LoVo (cell line): ENCODE measurements at regions not wholly inside any gene's neighbourhood (a gene's known extent, or its start where the extent isn't known, plus 50 kb on each side); places are given as distances from the start of the nearest gene placed in this dataset.
"Not testable (repeated sequence)": the region's sequence is repeated elsewhere in the genome, so short reads cannot be mapped to it uniquely, and the experiment has no call there.

ENCODE experiments used
- DNase-seq: peaks from one replicate; pipeline ENCODE4 v3.0.0-alpha.2; 2016; ENCODE audit warnings: low spot score

DNA sequence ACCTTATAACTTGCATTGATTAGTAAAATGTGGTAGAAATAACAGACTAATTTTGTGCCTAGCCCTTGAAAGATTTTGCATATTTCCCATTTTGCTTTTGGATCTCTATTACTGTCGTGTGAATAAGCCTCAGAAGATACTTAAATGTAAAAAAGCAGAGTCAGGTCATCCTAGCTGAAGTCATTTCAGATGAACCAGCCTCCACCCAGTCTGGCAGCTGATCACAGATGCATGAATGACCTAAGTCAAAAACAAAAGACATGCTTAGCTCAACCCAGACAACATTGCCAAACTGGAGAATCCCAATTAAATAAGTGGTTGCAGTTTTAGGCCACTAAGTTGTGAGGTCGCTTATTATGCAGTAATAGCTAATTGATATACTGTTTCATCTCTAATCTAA is 349.9 kb downstream of the C12orf50 start:
- no peak for DNase-seq

DNA sequence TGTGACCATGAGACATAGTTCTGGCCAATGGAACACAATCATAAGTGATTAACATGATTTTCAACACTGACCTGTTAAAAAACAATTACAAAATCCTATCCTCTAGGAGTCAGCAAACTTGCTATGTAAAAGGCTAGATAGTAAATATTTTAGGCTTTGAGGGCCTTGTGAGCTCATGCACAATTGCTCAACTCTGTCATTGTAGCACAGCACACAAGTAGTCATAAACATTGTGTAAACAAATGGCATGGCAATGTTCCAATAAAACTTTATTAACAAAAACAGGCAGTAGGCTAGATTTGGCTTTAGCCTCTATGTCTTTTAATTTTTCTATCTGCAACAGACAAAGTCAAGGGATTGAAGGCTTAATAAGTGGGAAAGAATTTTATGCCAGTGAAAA is 350.7 kb downstream of the C12orf50 start:
- no peak for DNase-seq

DNA sequence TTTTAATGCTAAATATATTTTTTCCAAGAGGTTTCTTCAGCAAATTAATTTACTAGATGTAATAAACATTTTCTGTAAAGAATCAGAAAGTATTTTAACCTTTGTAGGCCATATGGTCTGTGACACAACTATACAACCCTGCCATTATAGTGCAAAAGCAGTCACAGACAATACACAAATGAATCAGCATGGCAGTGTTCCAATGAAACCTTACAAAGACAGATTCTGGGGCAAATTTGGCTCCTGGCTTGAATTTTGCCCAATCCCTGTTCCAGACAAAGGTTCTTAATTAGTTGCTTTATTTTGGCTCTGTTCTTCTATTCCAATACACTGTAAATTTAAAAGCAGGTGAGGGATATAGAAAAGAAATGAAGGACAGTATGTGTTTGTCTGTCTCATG is 352.5 kb downstream of the C12orf50 start:
- DNase-seq: no peak

DNA sequence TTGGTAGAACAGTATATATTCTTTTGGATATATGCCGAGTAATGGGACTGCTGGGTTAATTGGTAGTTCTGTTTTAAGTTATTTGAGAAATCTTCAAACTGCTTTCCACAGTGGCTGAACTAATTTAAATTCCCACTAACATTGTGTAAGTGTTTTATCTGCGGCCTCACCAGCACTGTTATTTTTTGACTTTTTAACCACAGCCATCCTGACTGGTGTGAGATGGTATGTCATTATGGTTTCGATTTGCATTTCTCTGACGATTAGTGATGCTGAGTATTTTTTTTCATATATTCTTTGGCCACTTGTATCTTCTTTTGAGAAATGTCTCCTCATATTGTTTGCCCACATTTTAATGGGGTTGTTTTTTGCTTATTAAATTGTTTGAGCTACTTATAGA is 357.4 kb downstream of the C12orf50 start:
- DNase-seq: no peak

GRCh38 chr12:87670448-87670847 is 358.8 kb downstream of the C12orf50 start:
- DNase-seq: no peak

DNA sequence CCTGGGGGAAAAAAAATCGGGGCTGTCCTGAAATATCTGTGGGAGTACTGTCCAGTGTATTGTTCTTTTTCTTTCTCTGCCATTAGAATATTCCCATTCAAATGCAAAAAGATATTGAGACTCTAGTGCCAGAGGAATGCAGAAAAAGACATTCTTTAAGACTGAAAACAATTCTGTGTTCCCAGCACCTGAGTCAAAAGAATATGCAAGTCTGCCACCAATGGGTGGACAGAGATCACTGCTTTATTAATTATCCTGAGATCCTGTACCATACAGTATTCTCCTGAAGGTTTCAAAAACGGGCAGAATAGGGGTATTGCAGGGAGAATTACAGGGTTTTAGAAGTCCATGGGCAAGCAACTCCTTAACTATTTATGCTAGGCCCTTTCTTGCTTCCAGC is 361.8 kb downstream of the C12orf50 start:
- peak; percentile 29 for DNase-seq

DNA sequence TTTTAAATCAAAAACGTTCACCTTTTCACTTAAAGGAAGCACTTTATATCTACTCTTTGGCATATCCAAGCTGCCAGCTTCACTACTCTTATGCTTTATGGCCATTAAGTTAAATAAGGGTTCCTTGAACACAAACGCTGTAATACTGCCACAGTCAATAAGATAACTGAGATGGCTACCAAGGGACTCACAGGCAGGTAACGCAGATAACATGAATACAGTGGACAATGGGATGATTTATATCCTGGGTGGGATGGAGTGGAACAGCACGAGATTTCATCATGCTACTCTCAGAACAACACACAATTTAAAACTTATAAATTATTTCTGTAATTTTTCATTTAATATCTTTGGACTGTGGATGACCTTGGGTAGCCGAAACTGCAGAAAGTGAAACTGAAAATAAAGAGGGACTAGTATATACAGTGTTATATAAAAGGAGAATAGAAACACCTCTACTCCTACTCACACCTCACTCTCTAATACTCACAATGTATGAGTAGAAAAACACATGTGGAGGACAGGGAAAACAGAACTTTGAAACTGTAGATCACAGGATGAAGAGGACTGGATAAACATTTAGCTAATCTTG is 367.3 kb downstream of the C12orf50 start:
- peak; percentile 36 for DNase-seq

DNA sequence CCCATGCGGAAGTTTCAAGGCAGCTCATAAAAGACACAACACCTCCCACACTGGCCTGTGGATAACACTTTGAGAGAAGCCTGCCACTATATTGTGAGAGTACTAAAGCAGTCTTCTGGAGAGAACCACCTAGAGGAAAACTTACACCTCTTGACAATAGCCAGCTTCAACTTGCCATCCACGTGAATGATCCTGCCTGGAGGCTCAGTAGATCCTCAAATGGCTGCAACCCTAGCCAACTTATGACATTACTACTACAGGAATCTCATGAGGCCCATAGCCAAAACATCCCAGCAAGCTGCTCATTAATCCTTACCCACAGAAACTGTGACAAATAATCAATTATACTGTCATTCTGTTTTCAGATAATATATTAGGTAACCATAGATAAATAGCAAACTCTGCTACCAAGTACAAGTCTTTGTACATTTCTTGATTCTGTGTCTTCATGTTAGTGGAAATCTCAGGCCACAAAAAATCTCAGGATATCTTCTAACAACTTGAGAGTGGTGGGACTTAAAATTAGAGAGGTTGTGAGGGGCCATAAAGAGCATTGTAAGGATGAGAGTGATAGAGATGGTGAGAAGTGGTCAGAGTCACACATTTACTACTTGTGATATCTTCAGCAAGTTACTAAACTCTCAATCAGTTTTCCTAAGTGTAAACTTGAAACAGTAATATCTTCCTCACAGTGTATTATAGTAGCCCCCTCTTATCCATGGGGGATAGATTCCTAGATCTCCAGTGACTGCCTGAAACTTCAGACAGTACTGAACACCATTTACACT is 368.0 kb downstream of the C12orf50 start:
- DNase-seq: no peak

DNA sequence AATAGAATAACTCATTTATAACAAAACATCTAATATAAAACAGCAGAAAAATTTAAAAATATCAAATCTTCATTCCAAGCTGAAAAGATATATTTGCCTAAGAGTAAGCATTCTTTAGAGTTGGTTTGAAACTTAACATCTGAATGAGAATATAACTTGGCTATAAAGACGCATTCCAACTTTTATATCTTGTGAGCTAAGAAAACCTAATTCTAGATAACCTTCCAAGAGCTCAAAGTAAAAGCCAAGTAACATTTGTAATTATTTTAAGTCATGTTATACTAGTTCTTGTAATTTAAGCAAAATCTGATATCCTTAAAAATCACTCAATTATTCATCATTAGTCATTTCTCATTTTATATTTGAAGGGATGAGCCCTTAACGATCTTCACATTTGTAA is 368.9 kb downstream of the C12orf50 start:
- no peak for DNase-seq

DNA sequence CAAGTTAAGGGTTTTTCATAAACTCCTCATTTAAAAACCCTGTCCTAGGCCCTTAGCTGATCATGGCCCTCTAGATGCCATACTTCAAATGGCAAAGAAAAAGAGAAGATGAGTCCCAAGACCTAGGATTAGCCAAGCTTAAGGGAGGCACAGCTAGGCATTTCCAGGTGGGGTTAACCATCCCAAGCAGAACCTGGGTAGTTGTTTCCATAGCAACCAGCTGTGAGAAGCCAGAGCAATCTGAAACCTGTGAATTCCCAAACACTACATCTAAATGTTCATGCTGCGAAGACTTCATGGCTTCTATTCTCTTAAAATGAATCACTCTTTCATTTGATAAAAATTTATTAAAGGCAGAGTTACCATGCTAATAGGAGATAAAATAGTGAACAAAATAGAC is 372.9 kb downstream of the C12orf50 start:
- DNase-seq: no peak

DNA sequence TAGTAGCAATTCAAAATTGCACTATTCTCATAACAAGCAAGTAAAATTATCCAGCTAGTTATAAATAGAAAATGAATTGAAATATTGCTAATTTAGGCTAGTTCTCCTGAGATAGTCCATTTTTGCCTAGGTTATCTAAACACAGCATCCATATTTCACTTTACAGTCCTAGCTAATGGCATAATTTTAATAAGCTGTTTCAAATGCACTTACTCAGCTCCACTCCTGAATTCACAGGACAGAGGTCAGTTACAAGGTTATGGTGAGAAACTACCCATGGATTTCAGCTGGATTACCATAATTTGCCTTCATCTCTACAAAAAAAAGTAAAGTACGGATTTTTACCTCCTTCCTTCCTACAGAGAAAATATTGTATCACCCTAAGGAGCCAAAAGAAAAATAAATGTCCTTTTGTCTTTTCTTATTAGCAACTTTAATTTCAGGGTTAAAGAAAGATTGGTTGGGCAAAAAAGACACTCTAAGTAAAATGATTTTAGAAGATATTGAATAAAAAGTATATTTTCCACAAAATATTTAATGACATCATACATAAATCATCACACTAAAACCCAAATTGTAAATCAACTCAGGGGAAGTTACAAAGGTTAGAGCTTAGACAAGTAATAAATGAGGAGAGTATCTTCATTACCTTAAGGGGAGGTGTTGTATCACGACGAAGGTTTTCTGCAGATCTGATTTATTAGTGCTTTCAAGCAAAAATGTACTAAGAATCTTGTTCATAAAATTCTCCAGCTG is 377.4 kb downstream of the C12orf50 start:
- DNase-seq: no peak

GRCh38 chr12:87642245-87642644 is 387.0 kb downstream of the C12orf50 start:
- DNase-seq: no peak

DNA sequence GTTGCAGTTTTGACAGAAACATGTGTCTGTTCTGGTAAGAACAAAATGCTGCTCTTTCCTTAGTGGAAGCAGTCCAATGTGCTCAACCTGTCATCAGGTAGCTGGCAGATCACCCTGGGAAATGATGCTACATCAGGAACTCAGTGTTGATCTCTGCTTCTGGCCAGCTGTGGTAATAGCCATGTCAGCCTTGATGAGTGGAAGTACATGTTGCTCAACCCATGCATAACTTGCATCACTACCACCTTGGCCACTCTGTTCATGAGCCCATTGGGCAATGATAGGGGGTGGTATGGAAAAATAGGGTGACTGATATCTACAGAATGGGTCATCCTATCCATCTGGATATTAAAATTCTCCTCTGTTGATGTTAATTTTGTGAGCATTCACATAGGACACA is 411.0 kb downstream of the C12orf50 start:
- no peak for DNase-seq

DNA sequence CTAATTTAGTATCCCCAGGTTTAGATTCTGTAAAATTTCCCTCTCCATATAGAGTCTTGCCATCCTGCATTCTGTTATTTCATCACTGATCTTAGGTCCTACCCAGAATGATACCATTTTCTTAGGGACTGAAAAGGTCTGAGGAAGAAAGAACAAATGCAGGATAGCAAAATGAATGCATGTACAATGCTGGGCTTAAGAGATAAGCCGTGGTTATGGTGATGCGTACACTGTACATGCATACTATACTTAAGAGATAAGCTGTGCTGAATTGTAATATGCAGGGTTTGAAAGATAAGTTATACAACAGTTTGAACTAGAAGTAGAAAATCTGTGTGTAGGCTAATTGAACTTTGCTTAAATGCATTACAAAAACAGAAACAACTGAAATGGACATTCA is 416.2 kb downstream of the C12orf50 start:
- no peak for DNase-seq

DNA sequence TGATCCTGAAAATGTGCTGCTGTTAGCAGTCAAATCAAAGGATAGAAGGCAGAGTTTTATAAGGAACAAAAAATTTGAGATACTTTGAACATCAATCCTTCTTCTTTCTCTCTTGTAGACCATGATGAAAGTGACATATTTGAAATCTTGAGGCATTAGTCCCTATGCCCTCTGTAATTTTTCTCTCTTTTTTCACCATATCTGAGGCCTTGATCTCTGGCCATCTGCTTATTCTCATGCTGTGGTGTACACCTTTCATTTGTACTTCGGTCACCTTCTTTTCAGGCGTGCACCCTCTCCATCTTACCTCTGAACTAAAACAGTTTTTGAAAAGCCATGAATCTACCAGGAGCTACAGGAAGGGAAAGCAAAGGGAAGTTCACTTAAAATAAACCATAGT is 420.9 kb downstream of the C12orf50 start:
- DNase-seq: no peak

DNA sequence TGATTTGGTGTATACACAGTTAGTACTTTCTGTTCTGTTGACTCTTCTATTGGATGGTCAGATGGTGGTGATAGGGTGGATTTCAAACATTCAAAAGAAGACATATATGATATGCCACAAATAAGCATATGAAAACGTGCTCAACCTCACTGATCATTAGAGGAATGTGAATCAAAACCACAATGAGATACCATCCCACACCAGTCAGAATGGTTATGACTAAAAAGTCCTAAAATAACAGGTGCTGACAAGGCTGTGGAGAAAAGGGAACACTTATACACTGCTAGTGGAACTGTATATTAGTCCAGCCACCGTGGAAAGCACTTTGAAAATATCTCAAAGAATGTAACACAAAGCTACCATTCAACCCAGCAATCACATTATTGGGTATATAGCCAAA is 425.5 kb downstream of the C12orf50 start:
- no peak for DNase-seq

DNA sequence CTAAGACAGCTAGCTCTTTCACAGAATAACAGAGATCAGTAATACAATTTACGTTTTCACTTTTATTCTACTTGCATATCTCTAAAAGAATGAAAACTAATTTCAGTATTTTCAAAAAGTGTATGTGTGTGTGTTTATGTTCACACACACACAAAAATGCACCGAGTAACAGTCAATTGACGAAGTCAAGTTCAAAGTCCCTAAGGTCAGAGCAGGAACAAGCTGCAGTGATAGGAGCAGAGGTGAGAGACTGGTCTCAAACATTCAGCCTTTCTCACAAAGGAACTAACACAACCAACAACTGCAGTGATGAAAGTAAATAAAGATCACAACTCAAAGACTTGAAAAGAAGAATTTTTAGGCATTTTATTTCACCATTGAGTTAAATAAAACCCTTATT is 429.7 kb downstream of the C12orf50 start:
- no peak for DNase-seq

- no peak for DNase-seq
Observed at GRCh38 chr12:87597114-87597513, 432.1 kb downstream of the C12orf50 start.

DNA sequence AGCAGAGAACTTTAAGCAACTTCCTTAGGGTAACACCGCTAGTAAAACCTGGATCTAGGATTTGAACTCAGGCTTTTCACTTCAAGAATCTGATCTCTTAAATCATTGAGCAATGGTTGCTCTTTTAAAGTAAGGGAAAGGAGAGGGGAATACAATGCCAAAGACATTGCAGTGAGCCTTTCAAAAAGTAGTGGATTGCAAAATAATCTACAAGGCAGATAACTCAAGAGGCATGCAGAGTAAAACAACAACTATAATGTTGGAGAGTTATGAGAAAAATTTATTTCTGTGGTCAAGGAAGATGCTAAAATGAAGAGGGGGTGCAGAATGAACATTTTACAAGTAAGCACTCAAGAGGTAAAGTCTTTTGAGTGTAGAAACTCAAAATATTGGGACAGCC is 432.6 kb downstream of the C12orf50 start:
- DNase-seq: no peak

DNA sequence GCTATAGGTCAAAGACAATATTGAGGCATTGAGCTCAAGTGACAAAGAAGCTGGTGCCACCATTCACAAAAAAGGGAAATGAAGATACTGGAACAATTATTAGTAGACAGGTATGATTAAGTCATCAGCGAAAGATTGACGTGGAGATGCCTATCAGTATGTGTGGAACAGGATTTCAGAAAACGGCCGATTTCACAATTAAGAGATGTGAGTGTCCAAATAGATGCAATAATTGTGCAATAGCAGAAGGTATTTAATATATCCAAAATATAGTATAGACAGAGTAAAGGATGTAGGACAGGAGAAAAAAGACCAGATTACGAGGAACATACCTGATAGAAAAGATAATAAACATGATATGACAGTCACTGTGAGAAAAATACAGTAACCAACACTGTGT is 433.1 kb downstream of the C12orf50 start:
- DNase-seq: no peak

DNA sequence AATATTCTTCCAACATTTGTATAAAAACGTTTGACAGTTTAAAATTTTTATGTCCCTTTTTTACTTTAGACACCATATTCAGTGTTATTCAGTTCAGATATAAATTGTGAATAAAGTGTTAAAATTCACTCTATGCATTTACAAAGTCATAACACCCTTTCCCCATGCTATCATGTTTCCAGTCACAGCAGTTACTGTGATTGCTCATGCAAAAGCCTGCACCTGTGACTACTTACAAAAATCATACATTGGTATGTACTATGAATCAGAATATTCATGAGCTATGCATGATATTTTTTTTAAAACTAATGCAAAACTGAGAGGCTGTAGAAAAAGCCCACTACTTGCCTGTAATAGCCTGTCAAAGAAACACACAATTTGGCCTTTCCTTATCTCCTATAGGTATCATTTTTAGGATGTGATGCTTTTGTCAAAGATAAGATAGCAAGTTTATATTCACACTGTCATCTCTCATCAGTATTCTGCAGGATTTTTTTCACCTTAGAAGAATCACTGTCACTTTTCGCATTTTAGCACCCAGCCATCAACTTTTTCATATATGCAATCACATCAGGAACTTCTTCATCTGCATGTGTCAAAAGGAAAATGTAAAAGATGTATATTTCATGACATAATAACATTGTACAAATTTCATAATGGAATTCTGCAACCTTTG is 443.2 kb downstream of the C12orf50 start:
- no peak for DNase-seq

GRCh38 chr12:87579091-87579490 is 450.1 kb downstream of the C12orf50 start:
- DNase-seq: not testable (repeated sequence)

DNA sequence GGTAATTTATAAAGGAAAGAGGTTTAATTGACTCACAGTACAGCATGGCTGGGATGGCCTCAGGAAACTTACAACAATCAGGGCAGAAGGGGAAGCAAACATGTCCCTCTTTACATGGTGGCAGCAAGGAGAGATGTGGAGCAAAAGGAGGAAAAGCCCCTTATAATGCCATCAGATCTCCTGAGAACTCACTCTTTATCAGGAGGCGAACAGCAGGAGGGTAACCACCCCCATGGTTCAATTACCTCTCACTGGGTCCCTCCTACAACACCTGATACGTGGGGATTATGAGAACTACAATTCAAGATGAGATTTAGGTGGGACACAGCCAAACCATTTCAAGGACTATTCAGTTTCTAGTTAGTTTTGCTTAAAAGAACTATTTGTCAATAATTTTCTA is 453.3 kb downstream of the C12orf50 start:
- DNase-seq: no peak
